ENCODE measurements at regions not wholly inside any gene's neighbourhood (a gene's known extent, or its start where the extent isn't known, plus 50 kb on each side); places are given as distances from the start of the nearest gene placed in this dataset.

DNA sequence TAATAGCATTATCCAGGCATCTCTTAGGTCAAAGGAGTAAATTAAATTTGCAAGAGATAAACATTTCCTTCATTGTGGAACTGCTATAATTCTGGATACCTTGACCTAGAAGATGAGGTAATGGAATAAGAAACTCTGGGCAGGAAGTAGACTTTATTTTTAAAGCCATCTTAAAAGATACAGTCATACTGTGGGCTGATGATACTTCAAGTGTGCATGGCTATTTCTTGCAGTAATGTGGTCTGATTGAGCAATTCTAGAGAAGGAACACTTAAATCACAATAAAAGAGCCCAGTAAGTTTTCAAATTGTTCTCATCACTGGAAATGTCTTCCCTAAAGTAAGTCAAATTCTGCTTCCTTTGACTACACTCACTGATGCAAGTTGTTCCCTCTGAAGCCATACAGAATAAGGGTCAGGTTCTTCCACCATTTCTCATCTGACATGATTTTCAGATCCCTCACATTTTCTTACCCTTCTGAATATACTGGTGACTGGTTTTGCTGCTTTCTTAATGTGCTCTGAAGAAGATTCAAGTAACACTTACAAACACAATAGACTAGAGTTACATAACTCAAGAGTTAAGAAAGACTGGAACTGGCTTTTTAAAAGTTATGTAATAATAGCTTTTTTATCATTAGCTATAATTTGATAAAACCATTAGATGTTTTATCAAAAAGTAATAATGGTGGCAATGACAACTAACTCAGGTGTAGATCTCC lies 62.6 kb upstream of the TMEM244 start:
- peak; percentile 54 for DNase-seq (ENCODE audit: low read depth)
- no peak overlapping the region for H3K4me3 ChIP-seq (ENCODE audit: low read depth, low read length)
- TF ChIP-seq POLR2A (IDR thresholded peaks at IDR 0.05; ENCODE audit: extremely low read depth, insufficient read length) (no peak), MYC (IDR thresholded peaks at IDR 0.05; ENCODE audit: low read depth, low read length) (no peak)
- TF ChIP-seq, protein P1, sequence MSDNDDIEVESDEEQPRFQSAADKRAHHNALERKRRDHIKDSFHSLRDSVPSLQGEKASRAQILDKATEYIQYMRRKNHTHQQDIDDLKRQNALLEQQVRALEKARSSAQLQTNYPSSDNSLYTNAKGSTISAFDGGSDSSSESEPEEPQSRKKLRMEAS (IDR thresholded peaks at IDR 0.05; ENCODE audit: low read depth, low read length) = no peak
- TF ChIP-seq, protein P2, sequence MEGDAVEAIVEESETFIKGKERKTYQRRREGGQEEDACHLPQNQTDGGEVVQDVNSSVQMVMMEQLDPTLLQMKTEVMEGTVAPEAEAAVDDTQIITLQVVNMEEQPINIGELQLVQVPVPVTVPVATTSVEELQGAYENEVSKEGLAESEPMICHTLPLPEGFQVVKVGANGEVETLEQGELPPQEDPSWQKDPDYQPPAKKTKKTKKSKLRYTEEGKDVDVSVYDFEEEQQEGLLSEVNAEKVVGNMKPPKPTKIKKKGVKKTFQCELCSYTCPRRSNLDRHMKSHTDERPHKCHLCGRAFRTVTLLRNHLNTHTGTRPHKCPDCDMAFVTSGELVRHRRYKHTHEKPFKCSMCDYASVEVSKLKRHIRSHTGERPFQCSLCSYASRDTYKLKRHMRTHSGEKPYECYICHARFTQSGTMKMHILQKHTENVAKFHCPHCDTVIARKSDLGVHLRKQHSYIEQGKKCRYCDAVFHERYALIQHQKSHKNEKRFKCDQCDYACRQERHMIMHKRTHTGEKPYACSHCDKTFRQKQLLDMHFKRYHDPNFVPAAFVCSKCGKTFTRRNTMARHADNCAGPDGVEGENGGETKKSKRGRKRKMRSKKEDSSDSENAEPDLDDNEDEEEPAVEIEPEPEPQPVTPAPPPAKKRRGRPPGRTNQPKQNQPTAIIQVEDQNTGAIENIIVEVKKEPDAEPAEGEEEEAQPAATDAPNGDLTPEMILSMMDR (IDR thresholded peaks at IDR 0.05; ENCODE audit: low read depth, low read length) = no peak

DNA sequence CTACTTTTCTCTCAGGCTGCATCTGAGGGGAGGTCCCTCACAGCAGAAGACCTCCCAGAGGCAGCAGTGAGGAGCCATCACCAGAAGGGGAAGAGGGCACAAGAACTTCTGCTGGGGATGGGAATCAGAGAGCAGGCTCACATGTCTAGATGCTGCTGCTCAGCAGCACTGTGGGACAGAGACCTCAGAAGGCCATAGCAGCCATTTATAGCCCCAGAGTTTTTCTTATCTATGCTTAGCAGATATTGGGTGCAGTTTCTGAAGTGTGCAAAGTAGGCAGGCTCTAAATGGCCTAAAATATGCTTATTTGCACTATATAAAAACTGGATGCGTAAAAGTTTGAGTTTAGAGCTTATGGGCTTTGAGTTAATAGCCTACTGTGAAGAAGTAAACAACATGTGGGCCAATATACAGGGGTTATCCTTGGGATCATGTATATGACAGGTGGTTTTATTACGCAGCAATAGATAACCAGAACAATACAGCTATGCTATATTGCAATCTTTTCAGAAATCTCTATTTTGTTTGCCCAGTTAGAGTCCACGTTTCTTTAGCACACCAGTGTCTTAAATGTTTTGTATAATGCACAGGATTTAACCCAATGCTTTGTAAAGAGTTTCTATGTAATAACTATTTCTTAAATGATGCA lies 60.2 kb upstream of the TMEM244 start:
- TF ChIP-seq MYC (IDR thresholded peaks at IDR 0.05; ENCODE audit: low read depth, low read length) (no peak), POLR2A (IDR thresholded peaks at IDR 0.05; ENCODE audit: extremely low read depth, insufficient read length) (no peak)
- TF ChIP-seq, protein P1 (IDR thresholded peaks at IDR 0.05; ENCODE audit: low read depth, low read length) = no peak
- TF ChIP-seq, protein P2 (IDR thresholded peaks at IDR 0.05; ENCODE audit: low read depth, low read length) = no peak
- no peak overlapping the region for H3K4me3 ChIP-seq (ENCODE audit: low read depth, low read length)
- DNase-seq (ENCODE audit: low read depth) = no peak

DNA sequence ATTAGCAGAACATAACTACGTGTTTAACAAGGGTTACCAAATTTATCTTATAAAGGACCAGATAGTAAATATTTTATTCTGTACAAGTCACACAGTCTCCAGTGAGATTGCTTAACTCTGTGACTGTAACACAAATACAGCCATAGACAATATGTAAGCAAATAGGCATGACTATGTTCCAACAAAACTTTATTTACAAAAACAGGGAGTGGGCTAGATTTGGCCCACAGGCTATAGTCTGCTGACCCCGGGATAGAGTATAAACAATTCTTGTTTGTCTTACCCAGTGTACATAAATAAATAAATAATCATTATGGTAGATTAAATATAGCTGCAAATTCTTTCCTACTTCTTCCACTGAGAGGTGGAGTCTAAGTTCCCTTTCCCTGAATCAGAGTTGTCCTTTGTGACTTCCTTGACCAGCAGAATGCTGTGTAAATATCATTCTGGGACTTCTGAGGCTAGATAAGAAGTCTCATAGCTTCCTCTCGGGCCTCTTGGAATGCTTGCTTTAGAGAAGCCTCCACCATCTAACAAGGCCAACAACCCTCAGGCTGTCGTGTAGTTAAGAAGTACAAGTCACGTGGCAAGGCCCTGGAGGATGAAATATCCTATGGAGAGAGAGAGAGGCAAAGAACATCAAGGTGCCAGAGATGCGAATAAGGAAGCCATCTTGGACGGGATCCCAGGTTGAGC lies 59.1 kb upstream of the TMEM244 start:
- TF ChIP-seq POLR2A (IDR thresholded peaks at IDR 0.05; ENCODE audit: extremely low read depth, insufficient read length) = no peak
- TF ChIP-seq, protein P2 (IDR thresholded peaks at IDR 0.05; ENCODE audit: low read depth, low read length) = no peak
- no peak for TF ChIP-seq MYC (IDR thresholded peaks at IDR 0.05; ENCODE audit: low read depth, low read length)
- TF ChIP-seq, protein P1 (IDR thresholded peaks at IDR 0.05; ENCODE audit: low read depth, low read length) = no peak
- H3K4me3 ChIP-seq (ENCODE audit: low read depth, low read length) = no peak overlapping the region
- no peak for DNase-seq (ENCODE audit: low read depth)

- TF ChIP-seq MYC (IDR thresholded peaks at IDR 0.05; ENCODE audit: low read depth, low read length) = no peak
- TF ChIP-seq, protein P2 (IDR thresholded peaks at IDR 0.05; ENCODE audit: low read depth, low read length) = no peak
- TF ChIP-seq, protein P1 (IDR thresholded peaks at IDR 0.05; ENCODE audit: low read depth, low read length) = no peak
- no peak for DNase-seq (ENCODE audit: low read depth)
- no peak overlapping the region for H3K4me3 ChIP-seq (ENCODE audit: low read depth, low read length)
Observed at GRCh38 chr6:129911732-129912131, 50.6 kb upstream of the TMEM244 start.
